ENCODE measurements at regions not wholly inside any gene's neighbourhood (a gene's known extent, or its start where the extent isn't known, plus 50 kb on each side); places are given as distances from the start of the nearest gene placed in this dataset.

- no peaks in the 10 kb centered on the region for H4K20me1 ChIP-seq (ENCODE audit: insufficient read depth, low read length)
- H3K79me2 ChIP-seq (ENCODE audit: low read length), result no peaks in the 10 kb centered on the region
- no peaks in the 10 kb centered on the region for H3K9me3 ChIP-seq (ENCODE audit: insufficient read depth, low read length)
- TF ChIP-seq CTCF (IDR thresholded peaks at IDR 0.05; ENCODE audit: low read depth, low read length), result no peak
- no peak for TF ChIP-seq EZH2phosphoT487 (IDR thresholded peaks at IDR 0.05; ENCODE audit: low read depth)
- no peaks in the 10 kb centered on the region for H3K27me3 ChIP-seq (ENCODE audit: low read depth, low read length)
- no peak overlapping the region for H3K4me3 ChIP-seq (ENCODE audit: low read length)
- no peak overlapping the region for H3K9ac ChIP-seq (ENCODE audit: low read length)
- H3K4me1 ChIP-seq (ENCODE audit: low read length), result peaks cover 41% of the 10 kb centered on the region
- no peak overlapping the region for H2AFZ ChIP-seq (ENCODE audit: low read depth, low read length)
- H3K4me2 ChIP-seq (ENCODE audit: low read length), result no peak overlapping the region
- H3K27ac ChIP-seq (ENCODE audit: low read length), result no peak overlapping the region
- no peaks in the 10 kb centered on the region for H3K36me3 ChIP-seq (replicated peaks; ENCODE audit: low read depth, low read length)
Observed at GRCh38 chr10:44008917-44009709, 360.4 kb upstream of the ZNF32 start.

GRCh38 chr10:44008270-44008916, 359.7 kb upstream of the ZNF32 start:
- Histone ChIP-seq H3K27me3 (ENCODE audit: low read depth, low read length) (no peaks in the 10 kb centered on the region), H3K27ac (ENCODE audit: low read length) (no peak overlapping the region), H2AFZ (ENCODE audit: low read depth, low read length) (peak overlapping the region; percentile 60; the same call in 1 of the 2 replicates), H4K20me1 (ENCODE audit: insufficient read depth, low read length) (no peaks in the 10 kb centered on the region), H3K4me2 (ENCODE audit: low read length) (no peak overlapping the region), H3K79me2 (ENCODE audit: low read length) (no peaks in the 10 kb centered on the region), H3K9ac (ENCODE audit: low read length) (no peak overlapping the region), H3K9me3 (ENCODE audit: insufficient read depth, low read length) (no peaks in the 10 kb centered on the region), H3K4me1 (ENCODE audit: low read length) (peaks cover 35% of the 10 kb centered on the region), H3K36me3 (replicated peaks; ENCODE audit: low read depth, low read length) (no peaks in the 10 kb centered on the region), H3K4me3 (ENCODE audit: low read length) (no peak overlapping the region)
- TF ChIP-seq CTCF (IDR thresholded peaks at IDR 0.05; ENCODE audit: low read depth, low read length) (no peak), EZH2phosphoT487 (IDR thresholded peaks at IDR 0.05; ENCODE audit: low read depth) (no peak)

- Histone ChIP-seq H3K4me3 (ENCODE audit: low read length) (no peak overlapping the region), H3K27ac (ENCODE audit: low read length) (no peak overlapping the region), H3K79me2 (ENCODE audit: low read length) (no peaks in the 10 kb centered on the region), H3K9ac (ENCODE audit: low read length) (no peak overlapping the region), H3K36me3 (replicated peaks; ENCODE audit: low read depth, low read length) (no peaks in the 10 kb centered on the region), H3K4me1 (ENCODE audit: low read length) (peaks cover 32% of the 10 kb centered on the region), H3K4me2 (ENCODE audit: low read length) (no peak overlapping the region), H2AFZ (ENCODE audit: low read depth, low read length) (no peak overlapping the region), H4K20me1 (ENCODE audit: insufficient read depth, low read length) (no peaks in the 10 kb centered on the region), H3K27me3 (ENCODE audit: low read depth, low read length) (no peaks in the 10 kb centered on the region), H3K9me3 (ENCODE audit: insufficient read depth, low read length) (no peaks in the 10 kb centered on the region)
- TF ChIP-seq EZH2phosphoT487 (IDR thresholded peaks at IDR 0.05; ENCODE audit: low read depth) (no peak), CTCF (IDR thresholded peaks at IDR 0.05; ENCODE audit: low read depth, low read length) (no peak)
Observed at GRCh38 chr10:44006771-44007170, 358.1 kb upstream of the ZNF32 start.

- peaks cover 22% of the 10 kb centered on the region for H3K4me1 ChIP-seq (ENCODE audit: low read length)
- no peak overlapping the region for H3K4me2 ChIP-seq (ENCODE audit: low read length)
- no peaks in the 10 kb centered on the region for H3K27me3 ChIP-seq (ENCODE audit: low read depth, low read length)
- no peaks in the 10 kb centered on the region for H3K9me3 ChIP-seq (ENCODE audit: insufficient read depth, low read length)
- no peak overlapping the region for H3K4me3 ChIP-seq (ENCODE audit: low read length)
- H3K79me2 ChIP-seq (ENCODE audit: low read length), result no peaks in the 10 kb centered on the region
- no peak overlapping the region for H3K27ac ChIP-seq (ENCODE audit: low read length)
- TF ChIP-seq EZH2phosphoT487 (IDR thresholded peaks at IDR 0.05; ENCODE audit: low read depth), result no peak
- no peak for TF ChIP-seq CTCF (IDR thresholded peaks at IDR 0.05; ENCODE audit: low read depth, low read length)
- no peaks in the 10 kb centered on the region for H4K20me1 ChIP-seq (ENCODE audit: insufficient read depth, low read length)
- H3K9ac ChIP-seq (ENCODE audit: low read length), result no peak overlapping the region
- no peak overlapping the region for H2AFZ ChIP-seq (ENCODE audit: low read depth, low read length)
- H3K36me3 ChIP-seq (replicated peaks; ENCODE audit: low read depth, low read length), result no peaks in the 10 kb centered on the region
Observed at GRCh38 chr10:44005788-44006099, 357.1 kb upstream of the ZNF32 start.
